Umbilical cord (tissue), 1 donor: ENCODE measurements at regions not wholly inside any gene's neighbourhood (a gene's known extent, or its start where the extent isn't known, plus 50 kb on each side); places are given as distances from the start of the nearest gene placed in this dataset.
"Not testable (repeated sequence)": the region's sequence is repeated elsewhere in the genome, so short reads cannot be mapped to it uniquely, and the experiment has no call there.

Experiments used
- DNase-seq: peaks from one replicate; pipeline ENCODE4 v3.0.0-alpha.2; 2015; ENCODE audit warnings: low spot score

DNA sequence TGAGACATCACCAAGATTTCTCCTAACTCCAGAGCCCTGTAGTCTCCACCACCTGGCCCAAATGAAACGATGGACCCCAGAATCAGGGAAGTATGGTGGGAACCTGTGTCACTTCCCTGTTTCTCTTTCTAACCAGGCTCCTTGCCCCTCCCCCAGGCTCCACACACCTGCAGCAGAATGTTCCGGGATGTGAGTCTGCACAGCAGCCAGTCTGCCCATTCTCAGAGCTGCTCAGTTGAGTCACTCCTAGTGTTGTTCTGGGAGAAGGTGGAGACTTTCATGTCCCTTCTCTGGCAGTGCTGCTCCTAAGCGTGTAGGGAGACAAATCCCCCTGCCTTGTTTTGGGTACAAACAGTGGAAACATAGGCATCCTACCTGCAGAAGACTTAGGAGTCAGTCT lies 76.0 kb upstream of the XPA start:
- DNase-seq = no peak

DNA sequence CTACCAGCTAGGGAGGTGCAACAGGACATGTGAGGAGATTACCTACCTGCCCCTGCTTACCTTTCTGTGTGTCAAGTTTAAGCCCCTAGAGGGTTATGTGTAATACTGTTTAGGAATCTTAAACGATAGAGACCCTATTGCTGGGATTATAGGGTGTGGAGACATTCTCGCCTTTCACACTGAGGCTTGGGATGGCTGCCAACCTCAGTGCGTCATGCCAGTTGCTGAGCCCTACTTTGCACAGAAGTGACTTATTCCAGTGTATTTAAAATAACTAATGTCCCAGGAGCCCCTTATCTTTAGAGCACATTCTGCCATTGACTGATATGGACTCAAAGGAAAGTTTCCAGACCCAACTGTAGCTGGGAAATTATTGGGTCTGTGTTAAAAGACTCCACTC lies 76.6 kb upstream of the XPA start:
- peak; percentile 41 for DNase-seq

DNA sequence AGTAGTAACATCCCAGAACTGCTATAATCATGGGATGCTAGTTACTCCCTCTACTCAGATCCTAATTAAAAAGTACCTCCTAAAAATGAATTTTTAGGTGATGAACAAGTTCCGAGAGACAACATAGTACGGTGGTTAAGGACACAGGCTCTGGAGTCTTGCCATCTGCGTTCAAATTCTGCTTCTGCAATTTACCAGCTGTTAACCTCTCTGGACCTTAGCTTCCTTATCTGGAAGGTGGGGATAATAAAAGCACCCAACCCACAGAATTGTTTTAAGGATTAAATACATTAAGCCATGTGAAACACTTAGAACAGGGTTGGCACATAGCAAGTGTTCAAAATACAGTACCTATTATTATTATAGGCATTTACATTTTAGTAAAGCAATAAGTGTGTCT lies 77.5 kb upstream of the XPA start:
- DNase-seq = no peak

DNA sequence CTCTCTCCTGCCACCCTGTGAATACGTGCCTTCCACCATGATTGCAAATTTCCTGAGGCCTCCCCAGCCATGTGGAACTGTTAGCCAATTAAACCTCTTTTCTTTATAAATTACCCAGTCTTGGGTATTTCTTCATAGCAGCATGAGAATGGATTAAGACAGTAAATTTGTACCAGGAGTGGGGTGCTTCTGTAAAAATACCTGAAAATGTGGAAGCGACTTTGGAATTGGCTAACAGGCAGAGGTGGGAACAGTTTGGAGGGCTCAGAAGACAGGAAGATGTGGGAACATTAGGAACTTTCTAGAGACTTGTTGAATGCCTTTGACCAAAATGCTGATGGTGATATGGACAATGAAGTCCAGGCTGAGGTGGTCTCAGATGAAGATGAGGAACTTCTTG lies 74.3 kb upstream of the FOXE1 start:
- DNase-seq = not testable (repeated sequence)

DNA sequence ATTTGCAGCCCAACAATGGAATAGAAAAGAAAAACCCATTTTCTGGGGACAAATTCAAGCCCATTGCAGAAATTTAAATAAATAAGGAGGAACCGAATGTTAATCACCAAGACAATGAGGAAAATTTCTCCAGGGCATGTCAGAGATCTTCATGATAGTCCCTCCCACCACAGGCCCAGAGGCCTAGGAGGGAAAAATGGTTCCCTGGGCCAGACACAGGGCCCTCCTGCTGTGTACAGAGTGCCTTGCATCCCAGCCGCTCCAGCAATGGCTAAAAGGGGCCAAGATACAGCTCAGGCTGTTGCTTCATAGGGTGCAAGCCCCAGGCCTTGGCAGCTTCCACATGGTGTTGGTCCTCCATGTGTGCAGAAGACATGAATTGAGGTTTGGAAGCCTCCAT lies 73.4 kb upstream of the FOXE1 start:
- no peak for DNase-seq

DNA sequence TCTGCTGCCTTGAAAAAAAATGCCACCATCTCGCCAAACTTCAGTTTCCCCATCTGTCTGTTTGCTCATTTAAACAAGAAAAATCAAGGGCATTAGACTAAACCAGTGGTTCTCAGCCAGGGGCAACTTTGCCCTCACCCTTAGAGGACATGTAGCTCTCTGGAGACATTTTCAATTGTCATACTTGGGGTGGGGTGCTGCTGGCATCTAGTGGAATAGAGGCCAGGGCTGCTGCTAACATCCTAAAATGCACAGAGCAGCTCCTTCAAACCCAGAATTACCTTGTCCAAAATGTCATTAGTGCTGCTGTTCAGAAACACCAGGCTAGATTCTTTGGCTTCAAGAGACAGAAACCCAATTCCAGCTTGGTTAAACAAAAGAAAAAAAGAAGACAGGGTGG lies 71.1 kb upstream of the FOXE1 start:
- no peak for DNase-seq

DNA sequence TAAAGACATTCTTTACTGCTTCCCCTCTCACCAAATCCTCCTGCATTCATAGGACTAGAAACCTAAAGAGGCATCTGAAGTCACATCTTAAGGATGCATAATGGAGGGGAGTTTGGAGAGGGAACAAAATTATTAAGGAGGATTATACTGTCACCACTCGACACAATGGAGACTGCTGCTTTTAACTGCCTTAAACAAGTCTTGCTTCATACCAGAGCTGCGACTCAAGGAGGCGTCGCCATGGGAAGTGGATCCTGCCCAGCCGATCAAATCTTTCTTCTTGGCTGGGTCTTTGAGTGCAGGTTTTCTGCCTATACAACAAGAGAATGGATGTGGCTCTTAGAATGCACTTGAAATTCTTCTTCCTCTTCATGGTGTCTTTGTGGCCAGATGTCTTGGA lies 66.7 kb upstream of the FOXE1 start:
- no peak for DNase-seq

DNA sequence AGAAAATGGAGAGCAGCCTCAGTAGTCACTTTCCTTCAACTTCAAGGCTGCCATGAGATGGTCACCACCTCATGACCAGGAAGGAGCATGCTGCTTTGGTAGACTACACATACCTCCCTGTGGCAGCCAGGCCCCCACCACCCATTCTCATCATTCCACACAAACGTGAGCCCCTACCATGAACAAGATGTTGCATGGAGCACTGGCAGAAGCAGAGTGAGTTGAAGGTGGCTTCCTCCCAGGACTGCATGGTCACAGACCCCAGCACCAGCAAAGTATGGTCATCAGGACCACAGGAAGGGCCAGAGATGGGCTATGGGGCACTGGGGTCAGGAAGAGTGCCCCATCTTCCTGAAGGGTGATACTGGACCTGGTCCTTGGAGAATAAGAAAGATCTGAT lies 65.5 kb upstream of the FOXE1 start:
- DNase-seq = no peak

DNA sequence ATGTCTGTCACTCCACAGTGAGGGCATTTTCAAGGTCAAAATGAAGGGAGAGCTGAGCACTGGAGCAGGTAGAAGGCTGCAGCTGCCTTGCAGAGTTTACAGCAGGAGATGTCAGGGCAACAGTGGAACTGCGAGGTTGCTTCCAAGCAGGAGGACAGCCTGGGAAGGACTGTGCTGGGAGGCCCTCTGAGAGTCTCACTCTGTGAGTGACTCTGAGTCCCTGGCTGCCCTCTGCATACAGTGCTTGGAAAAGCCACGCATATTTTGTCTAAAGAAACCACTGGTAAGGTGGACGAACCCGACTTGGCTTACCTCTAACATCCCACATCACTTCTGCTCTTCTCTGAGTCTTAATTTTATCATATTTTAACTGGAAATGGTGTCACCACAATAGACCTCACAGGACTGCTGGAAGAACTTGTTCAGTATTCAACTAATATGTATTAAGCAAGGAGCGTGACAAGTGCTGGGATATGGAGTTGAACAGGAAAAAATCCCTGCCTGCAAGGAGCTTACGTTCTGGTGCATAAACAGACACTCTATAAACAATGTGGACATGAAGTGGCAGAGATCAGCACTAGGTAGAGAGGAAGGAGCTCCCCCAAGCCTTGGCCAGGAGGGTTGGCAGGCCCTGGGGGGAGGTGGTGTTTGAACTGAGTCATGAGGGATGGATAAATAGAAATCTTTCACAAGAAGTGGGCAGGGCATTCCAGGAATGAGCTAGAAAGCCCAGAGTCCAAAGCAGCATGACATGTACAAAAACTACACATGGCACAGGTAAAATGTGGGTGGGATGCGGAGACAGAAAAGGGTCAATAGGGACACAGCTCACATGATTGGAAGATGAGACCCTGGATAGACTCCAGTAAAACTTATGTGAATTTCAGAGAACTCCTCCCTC lies 64.0 kb upstream of the FOXE1 start:
- DNase-seq = no peak

DNA sequence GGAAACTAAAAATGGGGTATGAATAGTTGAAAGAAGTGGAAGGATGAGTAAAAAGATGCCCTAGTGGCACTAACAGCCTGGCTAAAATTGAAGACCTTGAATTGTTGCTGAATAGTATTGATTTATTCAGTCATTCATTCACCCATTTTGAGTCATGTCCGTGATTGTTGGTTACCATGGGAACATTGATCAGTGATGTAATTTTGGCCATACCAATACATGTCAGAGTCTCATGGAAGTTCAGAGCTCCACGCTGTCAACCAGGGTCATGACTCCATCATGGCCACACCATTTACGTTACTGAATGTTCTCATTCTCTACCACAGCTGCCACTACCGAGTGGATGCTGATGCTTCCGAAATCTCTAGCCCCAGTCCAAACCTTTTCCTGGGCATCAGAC lies 62.5 kb upstream of the FOXE1 start:
- no peak for DNase-seq

DNA sequence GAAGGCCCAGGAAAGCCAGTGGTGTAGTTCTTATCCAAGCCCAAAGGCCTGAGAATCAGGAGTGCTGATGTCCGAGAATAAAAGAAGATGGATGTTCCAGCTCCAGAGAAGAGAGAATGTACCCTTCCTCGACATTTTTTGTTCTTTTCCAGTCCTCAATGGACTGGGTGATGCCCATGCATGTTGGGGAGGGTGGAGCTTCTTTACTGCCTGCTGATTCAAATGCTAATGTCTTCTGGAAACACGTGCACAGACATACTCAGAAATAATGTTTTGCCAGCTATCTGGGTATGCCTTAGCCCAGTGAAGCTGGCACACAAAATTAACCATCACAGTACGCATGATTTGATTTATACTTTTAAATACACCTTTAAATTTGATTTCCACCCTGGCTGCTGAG lies 61.5 kb upstream of the FOXE1 start:
- no peak for DNase-seq

DNA sequence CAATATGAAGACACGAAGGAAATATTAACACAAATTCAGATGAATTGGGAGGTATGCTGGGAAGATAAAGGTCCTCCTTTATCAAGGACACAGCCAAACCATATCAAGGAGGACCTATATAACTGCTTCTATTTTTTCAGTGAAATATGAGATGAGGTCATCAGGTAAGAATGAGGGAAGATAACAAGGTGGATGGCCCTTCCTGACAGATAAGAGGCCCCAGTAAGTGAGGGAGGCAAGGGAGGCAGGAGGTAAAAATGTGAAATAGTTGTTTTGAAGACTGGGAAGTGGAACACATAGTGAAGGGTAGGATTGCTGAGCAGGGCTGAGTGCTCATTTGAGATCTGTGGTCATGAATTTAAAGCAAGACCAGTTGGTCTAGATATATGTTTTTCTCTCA lies 60.0 kb upstream of the FOXE1 start:
- DNase-seq = no peak

DNA sequence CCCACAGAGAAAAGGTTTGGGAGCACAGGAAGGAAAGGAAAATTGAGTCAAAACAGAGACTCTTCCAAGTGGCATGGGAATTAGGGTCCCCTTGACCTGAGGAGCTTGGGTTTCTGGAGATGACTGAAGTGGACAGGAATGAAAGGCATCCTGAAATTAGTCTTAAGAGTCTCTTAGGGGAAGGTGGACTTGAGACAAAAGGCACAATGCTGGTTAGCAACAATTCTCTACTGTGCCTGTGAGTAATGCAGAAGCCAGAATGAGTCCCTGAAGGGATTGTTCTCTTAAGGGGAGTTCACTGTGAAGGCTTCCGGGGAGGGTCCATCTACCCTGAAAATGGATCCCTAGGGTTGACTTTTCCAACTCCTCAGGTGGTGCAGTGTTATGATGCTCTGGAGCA lies 58.4 kb upstream of the FOXE1 start:
- no peak for DNase-seq

DNA sequence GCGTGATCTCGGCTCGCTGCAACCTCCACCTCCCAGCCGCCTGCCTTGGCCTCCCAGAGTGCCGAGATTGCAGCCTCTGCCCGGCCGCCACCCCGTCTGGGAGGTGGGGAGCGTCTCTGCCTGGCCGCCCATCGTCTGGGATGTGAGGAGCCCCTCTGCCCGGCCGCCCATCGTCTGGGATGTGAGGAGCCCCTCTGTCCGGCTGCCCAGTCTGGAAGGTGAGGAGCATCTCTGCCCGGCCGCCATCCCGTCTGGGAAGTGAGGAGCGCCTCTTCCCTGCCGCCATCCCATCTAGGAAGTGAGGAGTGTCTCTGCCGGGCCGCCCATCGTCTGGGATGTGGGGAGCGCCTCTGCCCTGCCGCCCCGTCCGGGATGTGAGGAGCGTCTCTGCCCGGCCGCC lies 56.9 kb upstream of the FOXE1 start:
- DNase-seq = not testable (repeated sequence)

DNA sequence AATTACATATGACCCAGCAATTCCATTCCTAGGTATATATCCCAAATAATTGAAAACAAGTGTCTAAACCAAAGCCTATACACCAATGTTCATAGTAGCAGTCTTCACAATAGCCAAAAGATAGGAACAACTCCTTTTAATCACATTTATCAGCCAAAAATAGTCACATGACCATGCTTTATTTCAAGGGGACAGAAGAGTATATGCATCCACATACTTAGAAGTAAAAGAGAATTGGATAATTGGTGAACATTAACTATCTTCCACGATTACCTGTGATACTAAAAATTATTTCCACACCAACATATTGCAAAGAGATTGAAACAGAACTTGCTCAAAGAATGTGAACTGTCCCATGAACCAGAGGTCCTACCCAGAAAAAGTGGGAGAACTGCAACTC lies 51.8 kb upstream of the FOXE1 start:
- DNase-seq = no peak

DNA sequence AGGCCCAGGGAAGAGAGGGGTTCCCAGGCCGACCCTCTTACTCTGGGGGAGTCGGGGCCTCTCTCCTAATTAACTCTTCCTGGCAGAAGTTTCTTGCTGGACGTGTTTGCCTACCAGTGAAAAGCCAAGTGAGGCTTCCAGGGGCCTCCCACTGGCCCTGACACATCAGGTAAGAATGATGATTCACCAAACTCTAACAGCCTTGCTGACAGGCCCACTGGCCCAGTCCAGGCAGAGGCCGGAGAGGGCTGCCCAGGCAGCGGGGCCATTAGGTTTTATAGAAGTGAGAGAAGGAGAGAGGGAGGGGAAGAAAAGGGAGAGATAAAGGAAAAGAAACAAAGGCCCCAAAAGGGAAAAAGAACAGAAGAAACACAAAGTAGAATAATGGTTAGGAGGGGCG lies 50.8 kb upstream of the FOXE1 start:
- DNase-seq = no peak

DNA sequence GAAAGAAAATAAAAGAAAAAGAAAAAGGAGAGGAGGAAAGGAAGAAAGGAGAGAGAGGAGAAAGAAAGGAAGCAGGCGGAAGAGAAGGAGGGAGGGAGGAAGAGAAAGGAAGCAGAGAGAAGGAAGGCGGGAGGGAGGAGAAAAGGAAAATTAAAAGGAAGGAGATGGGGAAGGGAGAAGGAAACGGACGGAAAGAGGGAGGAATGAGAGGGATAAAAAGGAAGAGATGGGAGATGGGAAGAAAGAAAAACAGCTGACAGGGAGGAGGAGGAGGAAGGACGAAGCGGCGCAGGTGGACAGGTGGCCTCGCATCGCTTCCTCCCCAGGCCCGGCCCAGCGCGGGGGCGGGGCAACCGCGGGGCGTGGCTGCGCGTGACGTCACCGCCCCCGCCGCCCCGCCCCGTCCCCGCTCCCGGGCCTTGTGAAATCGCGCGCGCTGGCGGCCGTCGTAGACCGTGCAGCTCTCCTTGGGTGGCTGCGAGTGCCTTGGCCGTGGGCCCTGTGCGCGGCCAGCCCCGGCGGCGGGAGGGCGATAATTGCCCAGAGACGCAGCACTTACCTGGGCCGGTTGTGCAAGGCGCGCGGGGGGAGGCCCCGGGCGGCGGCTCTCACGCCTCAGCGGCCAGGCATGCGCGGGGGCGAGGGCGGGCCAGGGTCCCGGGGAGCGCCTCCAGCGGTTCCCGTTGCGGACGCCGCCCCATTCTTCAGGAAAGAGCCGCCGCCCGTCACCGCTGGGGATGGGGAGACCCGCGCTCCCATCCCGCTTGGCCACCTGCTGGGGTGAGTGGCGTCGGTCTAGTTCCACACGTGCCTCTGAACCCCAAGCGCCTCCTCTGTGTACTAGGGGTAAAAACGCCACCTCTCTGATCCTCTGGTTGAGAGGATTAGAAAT lies 49.6 kb upstream of the FOXE1 start:
- peak; percentile 57 for DNase-seq
